ENCODE measurements at regions not wholly inside any gene's neighbourhood (a gene's known extent, or its start where the extent isn't known, plus 50 kb on each side); places are given as distances from the start of the nearest gene placed in this dataset.
A peak's percentile ranks its signal among the peaks of the same experiment; 100 is the strongest.

- DNase-seq, result no peak
Observed at GRCh38 chr18:1983746-1984515, 587.4 kb downstream of the METTL4 start.

DNA sequence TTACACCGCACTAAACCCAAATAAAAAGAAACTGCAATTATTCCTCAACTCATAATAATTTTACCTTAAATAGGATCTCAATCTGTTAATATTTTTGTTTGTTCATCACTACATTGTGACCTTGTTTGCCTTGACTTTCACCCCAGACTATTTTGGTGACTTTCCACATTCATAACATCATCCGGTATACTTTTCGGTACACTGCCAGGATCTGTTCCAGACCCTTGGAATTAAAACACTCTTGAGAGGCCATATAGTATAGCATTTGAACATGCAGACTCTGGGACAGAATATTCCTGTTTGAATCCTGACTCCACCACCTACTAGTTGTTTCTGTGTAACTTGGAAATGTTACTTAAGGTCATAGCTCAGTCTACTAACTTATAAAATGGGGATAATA is 577.4 kb downstream of the METTL4 start:
- DNase-seq, result no peak

DNA sequence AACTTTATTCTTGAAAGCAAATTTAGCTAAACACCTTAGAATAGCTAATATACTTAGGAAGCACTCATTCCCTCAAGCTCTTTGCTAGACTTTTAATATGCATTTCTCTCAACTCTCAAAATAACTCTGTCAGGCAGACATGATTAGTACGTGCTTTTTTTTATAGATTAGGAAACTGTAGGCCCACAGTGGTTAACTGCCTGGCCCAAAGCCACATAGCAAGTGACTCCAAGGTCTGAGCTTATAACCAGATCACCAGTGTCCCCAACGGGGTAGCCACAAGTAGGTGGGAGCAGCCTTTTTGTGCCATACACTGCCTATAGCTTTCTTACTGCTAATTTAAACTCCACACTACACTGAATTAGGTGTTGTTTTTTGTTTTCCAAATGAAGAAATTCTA is 576.8 kb downstream of the METTL4 start:
- DNase-seq, result no peak

DNA sequence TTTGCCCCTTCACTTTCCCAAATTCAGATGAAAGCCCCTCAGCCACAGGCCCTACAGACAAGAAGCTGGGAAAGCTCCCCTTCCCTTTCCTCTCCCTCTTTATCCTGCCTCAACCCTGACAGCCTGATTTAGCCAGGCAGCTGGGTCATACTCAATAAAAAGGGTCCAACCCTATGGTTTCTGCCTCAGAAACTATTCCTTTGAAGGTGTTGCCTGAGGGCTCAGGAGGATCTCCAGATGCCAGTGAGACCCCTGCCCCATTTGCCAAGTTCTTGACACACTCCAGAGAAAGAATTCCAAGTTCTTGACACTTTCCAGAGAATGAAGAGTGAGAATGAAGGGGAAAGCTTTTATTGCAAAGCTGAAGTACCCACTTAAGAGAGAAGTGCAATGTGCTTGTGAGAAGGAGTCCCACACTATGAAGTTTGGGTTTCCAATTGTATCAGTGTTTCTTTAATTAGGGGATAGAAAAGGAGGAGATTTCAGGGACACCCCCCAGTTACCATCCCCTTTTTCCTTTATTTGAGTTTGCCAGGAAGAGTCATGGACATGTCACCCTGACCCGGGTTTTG is 576.2 kb downstream of the METTL4 start:
- no peak for DNase-seq

DNA sequence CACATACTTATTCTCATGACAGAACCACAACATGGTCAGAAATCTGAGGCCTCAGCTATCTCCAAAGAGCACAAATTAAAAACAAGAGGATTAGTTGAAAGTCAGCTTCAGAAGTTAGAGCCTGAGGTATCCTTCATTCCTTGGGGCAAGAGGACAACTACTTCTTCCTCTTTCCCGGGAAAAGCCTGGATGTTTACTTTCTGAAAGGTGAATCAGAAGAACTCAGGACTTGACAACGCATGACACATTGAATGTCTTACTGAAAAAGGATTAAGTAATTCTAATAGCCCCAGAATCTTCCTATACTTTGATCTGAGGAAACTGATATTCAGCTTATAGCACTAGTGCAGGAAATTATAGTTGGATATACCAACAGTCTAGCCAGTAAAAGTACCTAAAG is 573.2 kb downstream of the METTL4 start:
- DNase-seq, result no peak

- no peak for DNase-seq
Observed at GRCh38 chr18:1999387-1999786, 571.9 kb downstream of the METTL4 start.

GRCh38 chr18:2002151-2002550 is 569.2 kb downstream of the METTL4 start:
- peak; percentile 7 to 47 for DNase-seq

DNA sequence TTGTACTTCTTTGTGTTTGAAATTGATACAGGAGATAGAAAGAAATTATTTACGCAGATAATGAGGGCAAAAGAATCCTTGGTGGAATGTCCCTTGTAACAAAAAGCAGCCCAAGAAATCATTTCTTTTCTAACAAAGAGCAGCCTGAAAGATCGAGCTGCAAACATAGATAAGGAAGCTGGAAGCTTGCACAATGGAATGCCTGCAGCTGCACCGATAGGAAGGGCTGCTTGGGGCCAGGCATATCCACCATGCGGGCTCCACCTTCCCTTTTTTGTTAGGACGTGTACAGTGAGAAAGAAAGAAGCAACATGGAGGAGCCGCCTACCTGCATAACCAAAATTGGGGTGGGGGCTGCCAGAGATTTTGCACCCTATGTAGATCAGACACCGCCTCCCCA is 568.7 kb downstream of the METTL4 start:
- DNase-seq, result no peak

- no peak for DNase-seq
Observed at GRCh38 chr18:2009942-2010697, 561.2 kb downstream of the METTL4 start.

DNA sequence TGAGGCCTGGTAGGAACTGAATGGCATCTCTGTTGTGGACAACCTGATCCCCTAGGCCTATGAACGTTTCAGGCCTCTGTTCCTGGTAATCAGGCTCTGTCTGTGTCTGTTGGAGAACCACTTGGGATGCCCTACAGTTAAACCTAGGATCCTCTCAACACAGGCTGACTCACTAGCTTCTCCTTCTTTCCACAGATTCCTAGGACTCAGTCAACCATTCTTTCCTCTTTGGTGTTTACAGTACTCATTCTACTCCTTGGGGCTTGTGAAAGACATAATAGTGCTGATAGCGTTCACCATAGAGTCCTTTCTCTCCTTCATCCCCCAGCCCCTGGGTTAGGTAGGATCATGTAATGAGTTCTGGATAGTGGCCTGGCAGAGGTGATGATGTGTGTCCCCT is 544.3 kb downstream of the METTL4 start:
- DNase-seq, result no peak

DNA sequence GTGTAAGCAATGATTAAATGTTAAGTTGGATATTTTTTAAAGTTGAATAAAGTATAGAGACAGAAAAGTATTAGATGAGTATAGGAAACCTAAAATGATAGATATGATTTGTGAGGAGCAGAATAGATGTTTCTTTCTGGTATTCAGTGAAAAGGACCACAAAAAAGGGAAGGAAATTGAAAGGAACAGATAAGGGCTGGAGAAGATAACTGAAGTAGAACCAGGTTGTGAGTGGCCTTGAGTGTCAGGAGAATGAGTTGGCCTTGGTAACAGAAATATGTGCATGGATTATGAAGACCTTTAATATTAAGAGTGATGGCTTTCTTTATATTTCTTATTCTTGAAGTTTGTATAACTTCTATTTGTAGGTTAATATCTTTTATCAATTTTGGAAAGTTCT is 543.5 kb downstream of the METTL4 start:
- no peak for DNase-seq

DNA sequence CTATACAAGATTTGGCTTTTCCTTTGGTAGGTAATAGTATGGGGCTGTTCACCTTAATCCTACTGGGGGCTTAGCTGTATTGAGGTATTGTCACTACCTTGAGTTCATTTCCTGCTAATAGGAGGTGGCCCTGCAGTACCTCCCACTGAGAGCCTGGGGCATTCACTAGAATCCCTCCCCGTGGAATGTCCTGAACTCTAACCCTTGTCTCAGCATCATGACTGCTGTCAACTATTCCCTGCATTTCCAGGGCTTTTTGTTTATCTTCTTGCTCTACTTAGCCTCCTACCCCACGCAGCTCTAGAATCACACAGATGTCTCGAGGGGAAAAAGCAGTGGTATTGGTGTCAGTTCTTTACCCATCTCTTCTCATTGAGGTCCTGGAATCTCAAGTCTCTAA is 542.3 kb downstream of the METTL4 start:
- no peak for DNase-seq

- no peak for DNase-seq
Observed at GRCh38 chr18:2030647-2031046, 540.7 kb downstream of the METTL4 start.

DNA sequence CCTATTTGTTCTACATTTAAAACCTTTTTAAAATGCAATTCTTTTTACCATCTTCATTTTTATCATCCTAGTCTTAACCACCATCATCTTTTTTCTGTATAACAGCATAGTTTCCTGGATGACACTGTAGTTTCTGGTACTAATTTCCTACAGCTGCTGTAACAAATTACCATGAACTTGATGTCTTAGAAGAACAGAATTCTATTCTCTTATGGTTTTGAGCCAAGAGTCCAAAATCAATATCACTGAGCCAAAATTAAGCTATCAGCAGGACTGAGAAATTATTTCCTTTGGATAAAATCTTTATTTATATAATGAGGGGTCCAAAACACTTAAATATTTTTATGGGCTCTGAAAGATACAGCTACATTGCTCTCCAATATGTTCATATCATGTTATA is 539.3 kb downstream of the METTL4 start:
- no peak for DNase-seq

DNA sequence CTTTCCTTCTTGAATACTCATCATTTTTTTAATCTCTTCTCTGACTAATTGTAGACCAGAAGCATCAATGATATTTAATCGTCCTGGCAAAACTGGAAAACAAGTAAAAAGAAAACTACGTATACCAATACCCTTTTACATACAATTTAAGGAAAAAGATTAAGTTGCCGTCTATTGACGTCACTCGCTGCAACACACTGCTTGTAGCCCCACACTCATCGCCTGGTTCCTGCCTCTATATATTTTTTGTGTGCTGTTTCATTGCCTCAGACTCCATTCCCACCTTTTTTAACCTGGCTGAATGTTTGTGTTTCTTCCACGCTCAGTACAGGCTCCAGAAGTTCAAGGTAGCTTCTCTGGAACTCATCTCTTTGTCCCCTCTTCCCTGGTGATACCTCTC is 536.2 kb downstream of the METTL4 start:
- no peak for DNase-seq

DNA sequence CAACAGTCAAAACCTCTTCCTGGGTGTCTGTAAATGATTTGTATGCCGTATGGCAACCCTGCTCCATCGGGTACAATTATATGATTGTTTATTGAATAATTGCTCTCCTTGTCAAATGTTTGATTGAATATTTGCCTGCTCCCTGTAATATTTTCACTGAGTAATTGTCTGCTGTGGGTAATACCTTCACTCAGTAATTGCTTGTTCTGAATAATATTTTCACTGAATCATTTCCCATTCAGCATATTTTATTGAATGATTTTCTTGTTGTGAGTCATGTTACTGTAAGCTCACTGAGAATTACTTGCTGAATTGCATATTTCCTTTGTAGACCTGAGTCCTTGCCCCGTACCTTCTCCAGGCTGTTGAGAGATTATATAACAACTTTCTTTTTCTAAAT is 535.2 kb downstream of the METTL4 start:
- DNase-seq, result no peak

DNA sequence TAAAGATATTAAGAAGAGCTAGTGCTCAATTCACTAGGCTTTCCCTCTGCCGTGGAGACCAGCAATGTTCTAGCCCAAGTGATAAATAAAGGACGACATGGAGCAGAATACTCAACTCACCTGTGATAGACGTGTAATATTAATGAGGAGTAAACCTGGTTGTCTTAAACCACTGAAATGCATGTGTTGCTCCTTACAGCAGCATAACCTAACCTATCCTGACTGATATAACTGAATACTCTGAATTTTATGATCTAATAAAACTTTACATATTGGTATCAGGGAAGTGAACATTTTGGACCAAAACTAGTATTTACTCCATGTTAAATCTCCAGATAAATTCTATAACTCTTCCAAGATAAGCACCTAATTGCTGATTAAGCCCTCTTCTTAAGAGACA is 531.0 kb downstream of the METTL4 start:
- no peak for DNase-seq

DNA sequence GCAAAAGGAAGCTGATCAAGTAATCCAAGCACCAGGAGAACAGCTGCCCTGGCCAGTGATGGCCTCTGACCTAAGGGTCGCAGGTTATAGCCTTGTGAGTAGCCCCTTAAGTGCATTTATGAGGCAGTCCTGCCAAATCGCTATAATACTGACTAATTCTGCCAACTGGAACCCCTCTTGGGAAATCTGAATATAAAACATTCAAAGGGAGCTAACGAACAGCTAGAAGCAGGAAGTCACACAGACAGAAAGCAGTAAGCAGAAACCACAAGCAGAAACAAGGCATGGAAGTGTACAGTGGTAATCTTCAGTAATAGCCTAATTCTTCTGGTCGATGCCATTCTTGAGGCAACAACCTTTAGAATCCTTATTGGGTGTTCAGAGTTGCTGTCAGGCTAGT is 521.3 kb downstream of the METTL4 start:
- no peak for DNase-seq

- no peak for DNase-seq
Observed at GRCh38 chr18:2050702-2051201, 520.6 kb downstream of the METTL4 start.

DNA sequence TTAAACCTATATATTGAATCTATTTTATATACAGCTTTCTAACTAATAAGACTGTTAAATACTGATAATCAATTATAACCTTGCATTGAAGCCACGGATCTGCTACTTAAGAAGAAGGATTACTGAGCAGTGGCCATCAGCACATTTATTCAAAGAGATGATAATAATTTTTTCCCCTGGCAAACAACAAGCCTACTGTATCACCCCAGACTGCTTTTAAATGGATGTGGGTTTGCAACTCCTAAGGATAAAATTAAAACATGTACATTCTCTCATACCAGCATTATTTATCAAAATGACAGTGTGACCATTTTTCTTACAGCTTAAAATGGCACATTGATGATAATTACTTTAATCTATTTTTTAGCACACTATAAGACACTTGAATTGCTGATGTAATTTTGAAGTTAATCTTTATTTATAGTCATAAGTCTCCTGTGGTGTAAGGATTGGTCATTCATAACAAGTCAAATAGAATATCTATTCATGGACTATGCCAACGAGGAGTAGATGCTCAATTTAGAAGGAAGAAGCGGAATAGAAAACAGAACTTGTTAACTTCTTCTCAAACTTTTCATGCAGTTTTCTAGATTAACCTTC is 517.7 kb downstream of the METTL4 start:
- DNase-seq, result no peak

GRCh38 chr18:2059336-2059735 is 512.0 kb downstream of the METTL4 start:
- no peak for DNase-seq

DNA sequence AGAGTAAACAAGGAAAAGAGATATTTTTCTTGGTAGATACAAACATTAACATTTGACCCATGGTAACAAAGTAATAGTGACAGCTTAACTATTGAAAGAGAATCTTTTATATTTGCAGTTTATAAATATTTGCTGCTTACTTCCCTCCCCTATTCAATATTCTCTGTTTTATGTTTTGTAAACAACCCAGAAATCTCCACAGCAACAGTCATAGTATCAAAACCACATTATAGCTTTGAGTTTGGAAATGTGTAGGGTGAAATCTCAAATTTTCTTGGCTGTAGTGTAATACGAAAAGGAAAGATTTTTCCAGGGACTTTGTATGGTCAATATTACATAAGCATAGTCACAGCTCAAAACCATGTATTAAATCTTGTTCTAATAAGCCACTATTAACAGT is 511.2 kb downstream of the METTL4 start:
- DNase-seq, result no peak

- peak; percentile 83 to 94 for DNase-seq
Observed at GRCh38 chr18:2070631-2071030, 500.7 kb downstream of the METTL4 start.

GRCh38 chr18:2075499-2075898 is 495.8 kb downstream of the METTL4 start:
- no peak for DNase-seq
